IPS-18c (cell line): ENCODE measurements at regions not wholly inside any gene's neighbourhood (a gene's known extent, or its start where the extent isn't known, plus 50 kb on each side); places are given as distances from the start of the nearest gene placed in this dataset.
A peak's percentile ranks its signal among the peaks of the same experiment; 100 is the strongest.

ENCODE experiments used
- H3K4me3 ChIP-seq: 2 replicates; pipeline ENCODE4 v1.7.0; 2013; ENCODE audit warnings: low read depth, mild to moderate bottlenecking, low read length, moderate library complexity; ENCODE audit not compliant: insufficient read depth
- H3K9me3 ChIP-seq: one replicate; pipeline ENCODE4 v1.6.1; 2013; ENCODE audit warnings: mild to moderate bottlenecking, low read length, moderate library complexity; ENCODE audit not compliant: control insufficient read depth, insufficient read depth

DNA sequence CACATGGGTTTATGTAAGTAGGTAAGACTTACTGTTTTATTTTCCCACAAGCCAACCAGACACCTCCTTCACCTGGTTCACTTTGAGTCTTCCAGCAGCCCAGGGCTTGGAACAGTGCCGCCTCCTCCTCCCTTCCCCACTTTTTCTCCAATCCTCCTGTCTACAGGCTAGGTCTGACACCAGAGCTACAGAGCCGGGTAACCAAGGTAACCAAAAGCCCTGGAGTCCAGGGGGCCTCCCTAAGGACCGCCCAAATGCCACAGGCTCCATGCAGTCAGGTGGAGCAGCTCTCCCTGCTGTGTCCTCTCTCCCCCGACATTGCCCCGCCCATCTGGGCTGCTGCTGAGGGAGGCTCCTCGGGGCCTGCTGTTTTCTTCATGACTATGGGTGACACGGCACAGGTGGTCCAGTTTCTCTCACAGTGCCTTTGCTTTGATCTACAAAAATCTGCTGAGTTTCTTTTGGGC, 138.0 kb upstream of the EFNA5 start:
- no peak overlapping the region for H3K4me3 ChIP-seq
- no peaks in the 10 kb centered on the region for H3K9me3 ChIP-seq

DNA sequence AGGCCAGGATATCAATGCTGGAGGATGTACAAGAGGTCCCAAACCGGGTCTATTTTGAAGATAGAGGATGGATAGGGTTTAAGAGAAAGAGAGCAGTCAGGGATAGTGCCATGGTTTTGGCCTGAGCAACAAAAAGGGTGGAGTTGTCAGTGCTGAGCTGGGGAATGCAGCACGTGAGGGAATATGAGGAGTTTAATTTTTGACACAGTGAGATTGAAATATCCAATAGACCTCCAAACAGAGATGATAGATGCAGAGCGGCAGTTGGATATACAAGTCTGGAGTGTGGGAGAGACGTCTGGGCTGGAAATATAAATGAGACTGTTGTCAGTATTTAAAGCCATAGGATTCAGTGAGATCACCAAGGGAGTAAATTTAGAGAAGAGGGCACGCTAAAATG, 136.7 kb upstream of the EFNA5 start:
- no peaks in the 10 kb centered on the region for H3K9me3 ChIP-seq
- H3K4me3 ChIP-seq: no peak overlapping the region

- no peak overlapping the region for H3K4me3 ChIP-seq
- no peaks in the 10 kb centered on the region for H3K9me3 ChIP-seq
Observed at GRCh38 chr5:107806705-107807104, 136.0 kb upstream of the EFNA5 start.

DNA sequence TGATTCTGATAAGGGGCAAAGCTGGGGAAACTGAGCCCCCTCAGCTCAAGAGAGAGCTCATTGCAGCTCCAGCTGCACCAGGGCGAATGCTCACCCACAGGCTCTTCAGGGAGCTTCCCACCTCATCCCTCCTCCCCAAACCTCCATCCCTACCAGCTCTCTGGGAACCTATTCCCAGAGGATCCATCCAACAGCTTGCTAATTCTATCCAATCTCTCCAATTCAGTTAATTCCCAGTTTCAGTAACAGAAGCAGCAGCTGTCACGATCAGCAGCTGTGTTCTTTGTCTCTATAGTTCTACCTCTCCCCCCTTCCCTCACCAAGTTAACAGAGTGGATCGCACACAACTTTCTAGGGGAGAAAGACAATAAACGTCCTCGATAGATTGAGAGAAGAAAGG, 135.5 kb upstream of the EFNA5 start:
- no peaks in the 10 kb centered on the region for H3K9me3 ChIP-seq
- H3K4me3 ChIP-seq: no peak overlapping the region

- Histone ChIP-seq H3K9me3 (no peaks in the 10 kb centered on the region), H3K4me3 (no peak overlapping the region)
Observed at GRCh38 chr5:107805824-107806223, 135.1 kb upstream of the EFNA5 start.

GRCh38 chr5:107805166-107805565, 134.4 kb upstream of the EFNA5 start:
- H3K9me3 ChIP-seq: no peaks in the 10 kb centered on the region
- H3K4me3 ChIP-seq: 0 out of 2 replicates have a peak overlapping the region, but pooled peaks have one; percentile 17

DNA sequence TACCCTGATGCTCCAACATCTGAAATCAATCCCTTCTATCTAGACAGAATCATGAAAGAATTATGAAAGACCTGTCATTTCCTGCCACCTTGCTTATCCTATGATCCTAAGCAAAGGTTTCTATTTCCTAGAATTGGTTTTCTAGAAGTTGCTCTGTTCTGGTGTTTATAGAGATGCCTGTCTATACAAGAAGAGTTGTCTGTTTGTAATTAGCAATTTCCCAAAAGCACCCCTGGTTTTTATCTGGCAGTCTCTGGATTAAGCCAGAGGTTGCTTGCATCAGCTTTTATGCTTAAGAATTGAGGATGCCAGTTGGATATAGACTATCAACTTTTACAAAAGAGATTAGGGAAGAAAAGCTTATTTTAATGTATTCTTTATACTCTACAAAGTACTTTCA, 133.0 kb upstream of the EFNA5 start:
- H3K9me3 ChIP-seq: no peaks in the 10 kb centered on the region
- H3K4me3 ChIP-seq: no peak overlapping the region

DNA sequence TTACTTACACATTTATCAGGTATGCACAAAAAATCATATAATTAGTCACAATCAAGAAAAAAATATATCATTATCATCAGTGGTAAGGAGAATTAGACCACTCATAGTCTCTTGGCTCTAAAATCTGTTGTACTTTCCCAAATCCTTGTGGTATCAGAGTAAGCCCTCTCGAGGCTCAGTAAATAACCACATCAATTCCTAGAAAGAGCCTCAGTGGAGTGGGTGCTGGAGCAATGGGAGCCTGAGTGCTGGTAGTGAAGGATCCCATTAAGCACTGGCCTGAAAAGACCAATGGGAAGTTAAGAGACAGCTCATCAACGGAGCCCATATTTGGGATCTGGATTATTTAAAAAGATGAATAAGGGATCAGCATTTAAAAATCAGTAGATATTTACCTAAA, 130.3 kb upstream of the EFNA5 start:
- Histone ChIP-seq H3K9me3 (no peaks in the 10 kb centered on the region), H3K4me3 (no peak overlapping the region)

GRCh38 chr5:107799306-107799705, 128.6 kb upstream of the EFNA5 start:
- Histone ChIP-seq H3K9me3 (no peaks in the 10 kb centered on the region), H3K4me3 (no peak overlapping the region)

DNA sequence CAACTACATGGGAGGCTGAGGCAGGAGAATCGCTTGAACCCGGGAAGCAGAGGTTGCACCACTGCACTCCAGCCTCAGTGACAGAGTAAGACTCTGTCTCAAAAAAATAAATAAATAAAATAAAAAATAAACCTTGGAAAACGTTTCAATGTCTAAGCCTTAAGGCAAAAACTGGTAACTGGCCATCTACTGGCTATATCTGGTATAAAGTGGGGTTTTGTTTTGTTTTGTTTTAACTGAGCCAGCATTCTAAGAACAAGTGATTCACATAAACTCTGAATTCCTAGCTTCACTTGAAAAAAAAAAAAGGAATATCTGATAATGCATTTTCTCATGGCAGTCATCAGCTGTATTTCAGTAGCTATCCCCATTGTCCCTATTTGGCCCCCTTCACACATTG, 126.1 kb upstream of the EFNA5 start:
- no peaks in the 10 kb centered on the region for H3K9me3 ChIP-seq
- no peak overlapping the region for H3K4me3 ChIP-seq

GRCh38 chr5:107794741-107795140, 124.0 kb upstream of the EFNA5 start:
- Histone ChIP-seq H3K4me3 (no peak overlapping the region), H3K9me3 (no peaks in the 10 kb centered on the region)

DNA sequence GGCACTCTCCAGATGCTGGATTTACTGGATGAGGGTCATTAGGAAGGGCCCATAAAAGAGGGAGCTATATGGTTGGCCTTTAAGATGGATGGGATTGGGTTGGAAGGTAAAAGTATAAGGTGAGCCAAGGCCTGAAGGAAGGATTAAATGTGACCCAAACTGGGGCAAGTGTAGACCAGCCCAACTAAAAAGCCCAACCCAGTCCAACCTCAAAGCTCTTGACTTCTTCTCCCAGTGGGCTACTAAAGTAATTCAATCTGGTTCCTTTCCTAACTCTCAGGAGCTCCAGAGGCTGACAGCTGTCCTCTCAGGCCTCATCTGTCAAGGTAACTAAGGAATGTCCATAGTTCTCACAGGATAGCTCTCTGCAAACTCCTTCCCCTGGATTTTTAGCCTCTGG, 122.2 kb upstream of the EFNA5 start:
- Histone ChIP-seq H3K4me3 (no peak overlapping the region), H3K9me3 (no peaks in the 10 kb centered on the region)

GRCh38 chr5:107790671-107791070, 119.9 kb upstream of the EFNA5 start:
- H3K9me3 ChIP-seq: no peaks in the 10 kb centered on the region
- no peak overlapping the region for H3K4me3 ChIP-seq

GRCh38 chr5:107786424-107786823, 115.7 kb upstream of the EFNA5 start:
- Histone ChIP-seq H3K4me3 (no peak overlapping the region), H3K9me3 (no peaks in the 10 kb centered on the region)

- Histone ChIP-seq H3K4me3 (no peak overlapping the region), H3K9me3 (no peaks in the 10 kb centered on the region)
Observed at GRCh38 chr5:107783551-107783950, 112.8 kb upstream of the EFNA5 start.

GRCh38 chr5:107782561-107783169, 111.9 kb upstream of the EFNA5 start:
- Histone ChIP-seq H3K9me3 (no peaks in the 10 kb centered on the region), H3K4me3 (no peak overlapping the region)

DNA sequence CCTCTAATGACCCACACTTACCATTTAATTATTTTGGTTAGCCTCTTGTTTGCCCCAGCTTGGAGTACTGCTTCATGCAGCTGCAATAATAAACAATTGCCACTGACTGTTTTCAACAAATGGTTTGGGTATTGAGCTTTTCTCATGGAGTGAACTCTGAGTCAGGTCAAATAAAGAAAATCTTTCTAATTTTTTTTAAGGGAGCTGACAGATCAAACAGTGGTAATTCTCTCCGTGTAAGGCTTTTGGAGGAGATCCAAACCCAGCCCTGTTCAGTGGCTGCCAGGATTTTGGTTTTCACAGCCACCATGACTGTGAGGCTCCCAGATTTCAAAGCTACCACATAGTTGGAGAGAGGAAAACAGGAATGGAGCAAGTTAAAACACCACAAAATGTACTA, 110.7 kb upstream of the EFNA5 start:
- Histone ChIP-seq H3K9me3 (no peaks in the 10 kb centered on the region), H3K4me3 (no peak overlapping the region)

GRCh38 chr5:107779437-107779836, 108.7 kb upstream of the EFNA5 start:
- no peak overlapping the region for H3K4me3 ChIP-seq
- H3K9me3 ChIP-seq: no peaks in the 10 kb centered on the region

DNA sequence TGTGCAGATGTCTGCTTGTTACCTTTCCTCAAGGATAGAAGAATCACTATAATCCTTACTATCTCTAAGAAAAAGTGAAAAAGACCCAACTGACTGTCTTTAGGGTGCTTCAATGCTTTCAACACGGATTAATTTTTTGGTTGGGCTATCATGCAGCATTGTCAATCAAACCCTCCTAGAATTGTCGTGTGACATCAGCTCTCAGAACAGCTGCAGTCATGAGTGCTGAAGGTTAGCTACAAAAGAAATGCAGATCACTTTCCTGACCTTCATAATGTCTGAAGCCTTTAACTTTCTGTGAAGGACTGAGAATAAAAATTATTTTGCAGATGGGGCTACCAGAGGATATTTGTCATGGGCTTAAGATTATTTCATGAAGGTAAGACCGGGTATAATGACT, 107.9 kb upstream of the EFNA5 start:
- H3K4me3 ChIP-seq: no peak overlapping the region

More for the DNA sequence above, 107.9 kb upstream of the EFNA5 start:
- no peaks in the 10 kb centered on the region for H3K9me3 ChIP-seq
